ENCODE measurements at regions not wholly inside any gene's neighbourhood (a gene's known extent, or its start where the extent isn't known, plus 50 kb on each side); places are given as distances from the start of the nearest gene placed in this dataset.
"Not testable (repeated sequence)": the region's sequence is repeated elsewhere in the genome, so short reads cannot be mapped to it uniquely, and the experiment has no call there.

- DNase-seq (ENCODE audit: low spot score) = no peak
Observed at GRCh38 chr3:30439451-30440053, 166.8 kb upstream of the TGFBR2 start.

- no peak for DNase-seq (ENCODE audit: low spot score)
Observed at GRCh38 chr3:30440147-30440604, 166.2 kb upstream of the TGFBR2 start.

- DNase-seq (ENCODE audit: low spot score) = no peak
Observed at GRCh38 chr3:30440880-30441279, 165.5 kb upstream of the TGFBR2 start.

GRCh38 chr3:30443756-30444673, 162.4 kb upstream of the TGFBR2 start:
- DNase-seq (ENCODE audit: low spot score) = no peak

GRCh38 chr3:30448450-30449289, 157.7 kb upstream of the TGFBR2 start:
- DNase-seq (ENCODE audit: low spot score) = no peak

GRCh38 chr3:30449290-30449632, 157.1 kb upstream of the TGFBR2 start:
- DNase-seq (ENCODE audit: low spot score) = no peak

- no peak for DNase-seq (ENCODE audit: low spot score)
Observed at GRCh38 chr3:30452446-30452845, 154.0 kb upstream of the TGFBR2 start.

GRCh38 chr3:30453360-30454039, 152.9 kb upstream of the TGFBR2 start:
- no peak for DNase-seq (ENCODE audit: low spot score)

- no peak for DNase-seq (ENCODE audit: low spot score)
Observed at GRCh38 chr3:30454636-30455035, 151.8 kb upstream of the TGFBR2 start.

- not testable (repeated sequence) for DNase-seq (ENCODE audit: low spot score)
Observed at GRCh38 chr3:30455112-30455511, 151.3 kb upstream of the TGFBR2 start.

GRCh38 chr3:30455840-30456239, 150.6 kb upstream of the TGFBR2 start:
- DNase-seq (ENCODE audit: low spot score) = no peak

- no peak for DNase-seq (ENCODE audit: low spot score)
Observed at GRCh38 chr3:30456264-30456663, 150.1 kb upstream of the TGFBR2 start.

GRCh38 chr3:30457081-30457480, 149.3 kb upstream of the TGFBR2 start:
- DNase-seq (ENCODE audit: low spot score) = no peak

GRCh38 chr3:30457726-30458125, 148.7 kb upstream of the TGFBR2 start:
- DNase-seq (ENCODE audit: low spot score) = no peak

GRCh38 chr3:30458376-30459171, 147.8 kb upstream of the TGFBR2 start:
- DNase-seq (ENCODE audit: low spot score) = no peak

GRCh38 chr3:30461311-30461710, 145.1 kb upstream of the TGFBR2 start:
- no peak for DNase-seq (ENCODE audit: low spot score)

GRCh38 chr3:30462721-30463470, 143.5 kb upstream of the TGFBR2 start:
- DNase-seq (ENCODE audit: low spot score) = no peak

GRCh38 chr3:30464381-30464780, 142.0 kb upstream of the TGFBR2 start:
- no peak for DNase-seq (ENCODE audit: low spot score)

- DNase-seq (ENCODE audit: low spot score) = no peak
Observed at GRCh38 chr3:30465454-30465853, 140.9 kb upstream of the TGFBR2 start.

GRCh38 chr3:30467596-30468238, 138.7 kb upstream of the TGFBR2 start:
- DNase-seq (ENCODE audit: low spot score) = no peak
